Upper lobe of right lung (tissue), 1 donor: ENCODE measurements at regions not wholly inside any gene's neighbourhood (a gene's known extent, or its start where the extent isn't known, plus 50 kb on each side); places are given as distances from the start of the nearest gene placed in this dataset.
"Not testable (repeated sequence)": the region's sequence is repeated elsewhere in the genome, so short reads cannot be mapped to it uniquely, and the experiment has no call there.

Experiments used
- ATAC-seq: fragments of 200-7000 bp; cut with Tn5 transposase; one replicate; pipeline ENCODE4 v1.9.1; 2020; ENCODE audit warnings: mild to moderate bottlenecking, moderate library complexity
- DNase-seq: peaks from one replicate; pipeline ENCODE4 v3.0.0-alpha.2; 2020
- H3K27ac ChIP-seq: fragments of 200-600 bp; one replicate; pipeline ENCODE4 v1.8.0; 2022
- H3K27me3 ChIP-seq: fragments of 200-600 bp; one replicate; pipeline ENCODE4 v1.8.0; 2022; ENCODE audit warnings: mild to moderate bottlenecking
- H3K36me3 ChIP-seq: fragments of 200-600 bp; one replicate; pipeline ENCODE4 v1.8.0; 2022
- H3K4me1 ChIP-seq: fragments of 200-600 bp; one replicate; pipeline ENCODE4 v1.8.0; 2022
- H3K4me3 ChIP-seq: fragments of 200-600 bp; one replicate; pipeline ENCODE4 v1.8.0; 2022; ENCODE audit warnings: mild to moderate bottlenecking
- H3K9me3 ChIP-seq: fragments of 200-600 bp; one replicate; pipeline ENCODE4 v1.8.0; 2022
- CTCF ChIP-seq: fragments of 200-600 bp; IDR thresholded peaks from one replicate; pipeline ENCODE4 v1.8.0; 2022; ENCODE audit warnings: antibody characterized with exemption
- intact Hi-C: fragments of 100-400 bp; cut with DNase I; formaldehyde crosslinking; loops from one replicate; pipeline ENCODE4 v1.11.0; 2022
- donor health status: DM: no; HTN: yes; CAD: no; lungs with severe emphysema.

DNA sequence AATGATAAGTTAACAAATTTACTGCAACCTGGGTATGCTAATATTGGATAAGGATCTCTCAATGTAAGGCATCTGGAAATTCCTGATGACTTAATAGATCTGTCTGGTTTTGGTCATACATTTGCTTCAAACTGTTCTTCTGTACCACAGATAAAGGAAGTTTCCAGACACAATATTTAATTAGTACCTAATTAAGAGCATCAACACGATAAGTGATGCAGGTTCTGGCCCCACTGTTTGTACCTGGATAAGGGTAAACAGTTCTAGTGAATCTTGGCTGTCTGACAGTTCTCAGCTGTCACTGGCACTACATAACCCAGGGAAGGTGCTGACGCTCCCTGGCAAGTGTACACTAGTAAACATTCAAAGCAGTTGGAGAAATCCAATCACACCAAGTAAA is 165.6 kb downstream of the MZT1 start:
- Histone ChIP-seq H3K9me3 (no peaks in the 10 kb centered on the region), H3K36me3 (no peaks in the 10 kb centered on the region), H3K4me1 (no peaks in the 10 kb centered on the region), H3K4me3 (no peak overlapping the region), H3K27me3 (no peaks in the 10 kb centered on the region), H3K27ac (no peak overlapping the region)
- DNase-seq, result no peak
- TF ChIP-seq CTCF, result no peak
- intact Hi-C loops, result no loop called here
- no peak for ATAC-seq

DNA sequence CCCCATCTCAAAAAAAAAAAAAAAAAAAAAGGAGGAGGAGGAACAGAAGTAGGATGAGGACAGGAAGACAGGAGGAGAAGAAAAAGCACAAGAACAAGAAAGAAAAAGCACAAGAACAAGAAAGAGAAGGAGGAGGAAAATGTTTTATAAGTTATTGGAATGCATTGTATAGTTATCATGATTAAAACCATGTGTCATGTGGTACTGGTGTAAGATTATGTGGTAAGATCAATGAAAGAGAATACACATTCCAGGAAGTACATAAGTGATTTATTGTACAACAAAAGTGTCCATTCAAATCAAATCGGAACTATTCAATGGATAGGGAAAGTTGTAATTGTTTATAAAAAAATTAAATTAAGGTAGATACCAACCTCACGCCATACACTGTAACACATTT is 167.7 kb downstream of the MZT1 start:
- H3K27me3 ChIP-seq, result no peaks in the 10 kb centered on the region
- no peak for DNase-seq
- H3K4me3 ChIP-seq, result no peak overlapping the region
- ATAC-seq, result no peak
- H3K36me3 ChIP-seq, result no peaks in the 10 kb centered on the region
- no peak for TF ChIP-seq CTCF
- H3K4me1 ChIP-seq, result no peaks in the 10 kb centered on the region
- H3K9me3 ChIP-seq, result no peaks in the 10 kb centered on the region
- H3K27ac ChIP-seq, result no peak overlapping the region
- intact Hi-C loops, result no loop called here

DNA sequence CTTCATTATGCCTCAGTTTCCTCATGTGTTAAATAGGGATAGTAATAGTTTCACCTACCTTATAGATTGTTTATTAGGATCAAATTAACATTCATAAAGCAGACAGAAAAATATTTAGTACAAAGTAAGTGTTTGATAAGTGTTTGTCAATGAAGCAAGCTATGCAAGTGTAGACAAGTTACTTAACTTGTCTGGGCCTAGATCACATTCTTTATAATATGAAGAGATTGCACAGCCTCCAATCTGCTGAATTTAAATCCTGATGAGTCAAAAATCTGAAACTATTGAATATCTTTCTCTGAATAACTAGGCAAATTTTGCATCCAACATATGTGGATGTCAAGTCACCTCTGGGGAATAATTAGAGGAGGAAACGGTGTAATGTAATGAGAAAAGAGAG is 170.5 kb downstream of the MZT1 start:
- intact Hi-C loops, result no loop called here
- no peak for ATAC-seq
- no peak overlapping the region for H3K4me3 ChIP-seq

GRCh38 chr13:72555601-72556000 is 171.8 kb downstream of the MZT1 start:
- Histone ChIP-seq H3K4me1 (no peaks in the 10 kb centered on the region), H3K27ac (no peak overlapping the region)
- TF ChIP-seq CTCF, result no peak

More for the DNA sequence above, 170.5 kb downstream of the MZT1 start:
- Histone ChIP-seq H3K9me3 (no peaks in the 10 kb centered on the region), H3K27me3 (no peaks in the 10 kb centered on the region), H3K27ac (no peak overlapping the region), H3K4me1 (no peaks in the 10 kb centered on the region), H3K36me3 (no peaks in the 10 kb centered on the region)
- no peak for TF ChIP-seq CTCF
- no peak for DNase-seq

DNA sequence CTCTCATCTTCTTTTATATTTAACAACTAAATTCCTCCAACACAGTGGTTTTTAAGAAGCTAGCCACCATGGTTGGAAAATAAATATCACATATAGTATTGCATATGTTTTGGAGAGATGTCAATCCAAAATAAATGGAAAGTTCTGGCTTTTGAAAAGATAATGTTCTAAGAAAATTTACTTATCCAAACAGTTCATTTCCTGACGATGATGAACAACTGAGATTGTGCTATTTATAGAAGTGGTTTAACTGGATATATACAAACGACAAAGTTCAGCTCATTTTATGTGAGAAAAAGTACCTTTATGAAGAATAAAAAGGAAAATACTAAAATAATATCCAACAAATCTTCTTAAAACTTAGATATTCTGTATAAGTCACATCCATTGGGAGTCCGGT is 174.7 kb downstream of the MZT1 start:
- Histone ChIP-seq H3K4me1 (no peaks in the 10 kb centered on the region), H3K36me3 (no peaks in the 10 kb centered on the region), H3K27me3 (no peaks in the 10 kb centered on the region), H3K27ac (no peak overlapping the region), H3K9me3 (no peaks in the 10 kb centered on the region), H3K4me3 (no peak overlapping the region)
- TF ChIP-seq CTCF, result no peak
- intact Hi-C loops, result no loop called here
- DNase-seq (no peak), ATAC-seq (no peak)

More at GRCh38 chr13:72555601-72556000, 171.8 kb downstream of the MZT1 start:
- ATAC-seq (no peak), DNase-seq (no peak)
- H3K36me3 ChIP-seq, result no peaks in the 10 kb centered on the region
- H3K27me3 ChIP-seq, result no peaks in the 10 kb centered on the region
- no peak overlapping the region for H3K4me3 ChIP-seq
- no peaks in the 10 kb centered on the region for H3K9me3 ChIP-seq
- intact Hi-C loops, result no loop called here

- DNase-seq, H3K27me3 ChIP-seq, H3K9me3 ChIP-seq, intact Hi-C loops, H3K4me1 ChIP-seq, ATAC-seq, H3K4me3 ChIP-seq, H3K27ac ChIP-seq, H3K36me3 ChIP-seq: not testable (repeated sequence)
Observed at GRCh38 chr13:72545895-72546294, 181.5 kb downstream of the MZT1 start.
